Endothelial cell of hepatic sinusoid (primary cell): ENCODE measurements at regions not wholly inside any gene's neighbourhood (a gene's known extent, or its start where the extent isn't known, plus 50 kb on each side); places are given as distances from the start of the nearest gene placed in this dataset.
"Not testable (repeated sequence)": the region's sequence is repeated elsewhere in the genome, so short reads cannot be mapped to it uniquely, and the experiment has no call there.

Source experiments
- in situ Hi-C: cut with HindIII; loops from 2 replicates; pipeline ENCODE4 v1.10.0; 2017; ENCODE audit warnings: low sequenced_read_pairs

DNA sequence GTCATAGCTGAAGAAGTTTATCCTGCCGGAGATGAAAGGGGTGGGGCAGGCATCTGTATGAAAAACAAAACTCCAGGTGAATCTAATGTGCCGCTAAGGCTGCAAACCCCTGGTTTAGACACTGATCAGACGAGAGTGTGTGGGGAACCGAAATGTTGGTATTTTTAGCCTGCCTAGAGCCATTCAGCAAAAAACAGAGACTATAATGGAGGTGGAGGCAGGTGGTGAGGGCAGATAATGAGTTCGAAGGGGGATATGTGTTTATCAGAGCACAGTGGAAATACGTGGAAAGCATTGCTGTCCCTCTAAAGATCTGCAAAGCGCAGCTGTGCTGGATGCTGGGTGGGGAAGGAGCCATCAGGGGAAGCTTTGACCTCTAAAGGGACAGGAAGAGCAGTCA lies 127.5 kb upstream of the WSCD1 start:
- in situ Hi-C loops, result loop anchor here (10.0 kb wide), 1 partner anchor 182 kb away; no protein-coding TSS in a partner anchor

DNA sequence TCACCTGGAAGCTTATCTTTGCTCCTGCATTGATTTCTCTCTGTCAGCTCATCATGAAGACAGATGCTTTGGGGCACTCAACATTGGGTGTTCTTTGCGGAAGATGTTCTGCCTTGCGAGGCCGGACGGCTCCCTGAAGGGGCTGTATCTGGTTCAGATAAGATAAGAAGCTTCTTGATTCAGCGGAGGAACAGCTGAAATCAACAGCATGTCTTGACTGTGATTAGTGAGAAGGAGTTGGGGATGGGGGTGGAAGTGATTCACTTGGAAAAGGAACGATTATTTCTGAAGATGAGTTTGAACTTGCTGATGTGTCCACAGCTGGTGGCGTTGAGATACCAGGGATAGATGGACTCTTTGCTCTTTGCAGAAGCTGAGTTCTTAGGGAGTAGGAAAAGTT lies 126.9 kb upstream of the WSCD1 start:
- in situ Hi-C loops, result loop anchor here (10.0 kb wide), 1 partner anchor 182 kb away; no protein-coding TSS in a partner anchor

DNA sequence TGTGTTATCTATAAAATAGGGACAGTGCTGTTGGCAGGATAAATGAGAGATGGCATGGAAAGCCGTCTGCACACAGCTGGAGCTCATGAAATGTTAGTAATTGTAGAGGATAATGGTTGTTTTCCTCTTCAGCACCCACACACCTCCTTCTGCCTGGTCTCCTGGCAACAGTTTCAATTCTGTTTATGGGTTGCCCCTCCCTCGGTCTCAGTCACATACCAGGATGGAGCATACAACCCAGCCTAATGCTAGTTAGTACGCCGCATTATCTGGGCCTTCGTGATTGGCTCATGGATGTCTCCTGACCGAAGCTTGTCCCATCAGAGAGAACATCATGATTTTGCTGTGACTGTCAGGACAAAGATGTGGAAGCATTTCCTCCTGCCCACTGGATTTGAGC lies 126.2 kb upstream of the WSCD1 start:
- in situ Hi-C loops, result loop anchor here (10.0 kb wide), 1 partner anchor 181 kb away; no protein-coding TSS in a partner anchor

DNA sequence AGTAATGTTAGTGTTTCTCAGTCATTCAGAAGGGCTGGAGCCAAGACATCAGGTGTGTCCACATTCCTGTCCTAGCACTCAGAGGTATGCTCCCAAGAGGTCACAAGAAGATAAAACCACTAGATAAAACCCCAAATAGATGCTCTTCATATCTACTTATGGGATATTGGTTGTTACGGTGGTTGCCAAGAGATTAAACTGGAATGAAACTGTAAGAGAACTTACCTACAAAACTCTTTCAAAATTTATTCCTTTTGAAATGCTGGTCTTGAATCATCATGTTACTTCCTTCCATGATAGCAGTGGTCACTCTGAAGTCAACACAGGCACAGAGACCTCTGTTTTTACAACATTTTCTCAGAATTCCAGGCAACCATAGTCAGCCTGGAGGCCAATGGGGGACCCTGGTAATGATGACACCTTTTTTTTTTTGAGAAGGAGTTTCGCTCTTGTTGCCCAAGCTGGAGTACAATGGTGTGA lies 122.4 kb upstream of the WSCD1 start:
- in situ Hi-C loops, result loop anchor here (10.0 kb wide), 1 partner anchor 177 kb away; no protein-coding TSS in a partner anchor

DNA sequence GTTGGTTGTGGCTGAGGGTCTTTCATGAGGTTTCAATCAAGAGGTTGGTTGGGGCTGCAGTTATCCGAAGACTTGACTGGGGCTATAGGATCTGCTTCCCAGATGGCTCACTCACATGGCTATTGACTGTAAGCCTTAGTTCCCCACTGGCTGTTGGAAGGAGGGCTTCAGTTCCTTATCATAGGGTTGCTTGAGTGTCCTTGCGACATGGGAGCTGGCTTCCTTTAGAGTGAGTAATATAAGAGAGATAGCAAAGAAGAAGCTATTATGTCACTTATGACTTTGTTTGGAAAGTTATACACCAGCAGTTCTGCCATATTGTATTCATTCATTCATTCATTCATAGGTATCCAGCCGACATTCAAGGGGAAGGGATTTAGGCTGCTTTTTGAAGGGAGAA lies 121.4 kb upstream of the WSCD1 start:
- in situ Hi-C loops, result loop anchor here (10.0 kb wide), 1 partner anchor 176 kb away; no protein-coding TSS in a partner anchor

DNA sequence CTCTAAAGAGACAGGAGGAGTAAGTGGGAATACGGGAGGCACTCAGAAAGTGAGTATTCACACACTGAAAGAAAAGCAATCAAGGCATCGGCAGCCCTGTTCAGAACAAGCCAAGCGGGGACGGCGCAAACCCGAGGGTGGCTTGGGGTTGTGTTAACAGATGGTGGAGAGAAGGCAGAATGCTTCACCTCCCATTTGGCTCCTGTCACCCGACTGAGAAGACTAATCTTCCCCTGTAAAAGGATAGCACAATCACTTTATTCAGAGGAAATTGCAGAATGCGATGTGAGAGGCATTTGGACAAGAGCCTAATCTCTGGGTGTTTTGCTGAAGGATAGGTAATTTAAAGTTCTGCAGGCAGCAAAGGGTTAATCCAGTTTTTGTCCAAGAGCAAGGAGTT lies 119.3 kb upstream of the WSCD1 start:
- in situ Hi-C loops, result no loop called here

DNA sequence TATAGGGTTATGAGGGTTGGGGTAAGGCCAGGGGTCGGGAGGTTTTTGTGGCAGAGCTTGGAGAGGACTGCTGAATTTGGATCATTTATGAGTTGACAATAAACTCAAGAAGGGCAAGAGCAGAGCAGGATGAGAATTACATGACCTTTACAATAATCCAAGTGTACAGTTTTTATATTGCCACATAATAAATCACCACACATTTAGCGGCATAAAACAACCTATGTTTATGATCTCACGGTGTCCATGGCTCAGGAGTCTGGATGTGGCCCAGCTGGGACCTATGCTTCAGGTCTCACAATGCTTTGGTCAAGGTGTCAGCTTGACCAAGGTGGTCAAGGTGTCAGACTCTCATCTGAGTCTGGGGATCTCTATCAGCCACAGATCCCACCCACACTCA lies 118.3 kb upstream of the WSCD1 start:
- in situ Hi-C loops, result no loop called here

DNA sequence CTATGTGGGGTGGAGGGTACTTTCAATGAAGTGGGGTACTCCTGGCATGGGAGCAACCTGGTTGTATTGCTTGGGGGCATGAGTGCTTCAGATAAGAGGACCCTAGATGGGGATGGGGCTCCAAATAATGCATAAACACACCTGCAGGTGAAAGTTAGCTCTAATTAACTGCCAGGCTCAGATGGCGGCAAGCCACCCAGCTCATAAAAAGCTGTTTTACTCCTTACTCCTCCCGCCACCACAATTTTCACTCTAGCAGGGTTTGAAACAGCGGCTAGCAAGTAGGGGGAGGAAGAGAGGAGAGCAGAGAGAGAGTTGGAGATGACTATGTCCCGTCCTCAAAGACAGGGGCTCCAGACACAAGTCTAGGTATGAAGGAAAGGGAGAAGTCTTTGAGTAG lies 117.7 kb upstream of the WSCD1 start:
- in situ Hi-C loops, result no loop called here

DNA sequence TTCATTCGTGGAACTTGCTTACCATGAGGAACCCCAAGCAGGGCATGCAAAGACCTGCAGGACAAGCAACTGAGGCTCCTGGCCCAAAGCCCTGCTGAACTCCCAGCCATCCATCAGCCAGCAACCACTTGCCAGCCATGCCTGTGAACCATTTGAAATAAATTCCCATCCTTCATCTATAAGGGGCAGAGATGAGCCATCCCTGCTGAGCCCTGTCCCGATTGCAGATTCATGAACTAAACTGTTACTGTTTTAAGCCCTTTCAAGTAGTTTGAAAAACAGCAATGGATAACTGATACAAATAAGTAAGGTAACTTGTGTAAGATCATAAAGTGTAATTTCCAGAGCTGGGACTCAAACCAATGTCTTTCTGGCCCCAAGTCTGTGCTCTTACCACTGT lies 114.4 kb upstream of the WSCD1 start:
- in situ Hi-C loops, result no loop called here

DNA sequence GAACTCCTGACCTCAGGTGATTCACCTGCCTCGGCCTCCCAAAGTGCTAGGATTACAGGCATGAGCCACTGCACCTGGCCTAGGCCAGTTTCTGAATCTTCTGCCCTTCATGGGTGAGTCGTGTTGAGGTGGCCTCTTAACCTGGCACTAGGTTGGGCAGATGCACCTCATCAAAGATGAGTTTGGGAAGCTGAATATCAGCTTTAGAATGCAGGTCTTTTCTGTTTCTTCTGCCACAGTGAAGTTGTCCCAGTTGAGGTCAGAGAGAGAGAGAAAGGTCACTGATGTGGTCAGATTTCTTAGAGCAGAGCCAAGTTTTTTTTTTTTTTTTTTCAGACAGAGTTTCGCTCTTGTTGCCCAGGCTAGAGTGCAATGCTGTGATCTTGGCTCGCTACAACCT lies 111.3 kb upstream of the WSCD1 start:
- in situ Hi-C loops, result no loop called here

DNA sequence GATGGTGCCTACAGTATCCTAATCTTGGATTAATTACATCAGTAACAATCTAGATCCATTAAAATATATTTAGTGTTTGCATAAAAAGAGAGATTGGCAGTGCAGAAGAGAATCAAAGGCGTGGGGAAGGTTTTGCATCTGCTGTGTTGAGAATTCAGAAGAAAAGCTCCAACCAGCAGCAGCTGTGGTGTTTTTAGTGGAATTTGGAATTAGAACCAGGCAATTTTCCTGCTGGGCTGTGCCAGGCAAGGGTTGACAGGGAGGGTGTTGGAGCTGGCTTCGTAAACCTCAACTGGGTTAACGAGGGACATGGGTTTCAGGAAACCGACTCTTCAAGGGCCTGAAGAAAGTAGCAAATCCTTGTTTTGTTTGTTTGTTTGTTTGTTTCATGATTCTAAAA lies 107.8 kb upstream of the WSCD1 start:
- in situ Hi-C loops, result no loop called here

DNA sequence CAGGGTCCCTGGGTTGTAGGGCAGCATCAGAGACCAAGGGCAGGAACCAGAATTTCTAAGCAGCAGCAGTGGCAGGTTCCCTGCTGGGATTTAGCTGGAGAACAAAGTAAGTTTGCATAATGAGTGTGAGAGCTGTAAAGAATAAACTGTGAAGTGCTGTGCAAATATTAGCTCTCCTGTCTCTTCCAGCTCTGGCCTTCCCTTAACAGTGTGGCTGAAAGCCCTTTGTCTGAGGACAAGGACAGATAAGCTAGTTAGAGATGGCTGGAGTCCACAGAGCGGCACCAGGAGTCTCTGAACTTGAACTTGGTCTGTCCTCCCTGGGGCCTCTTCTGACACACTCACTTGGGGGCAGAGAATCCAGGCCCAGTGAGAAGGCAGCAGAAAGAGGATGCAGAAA lies 98.2 kb upstream of the WSCD1 start:
- in situ Hi-C loops, result no loop called here

DNA sequence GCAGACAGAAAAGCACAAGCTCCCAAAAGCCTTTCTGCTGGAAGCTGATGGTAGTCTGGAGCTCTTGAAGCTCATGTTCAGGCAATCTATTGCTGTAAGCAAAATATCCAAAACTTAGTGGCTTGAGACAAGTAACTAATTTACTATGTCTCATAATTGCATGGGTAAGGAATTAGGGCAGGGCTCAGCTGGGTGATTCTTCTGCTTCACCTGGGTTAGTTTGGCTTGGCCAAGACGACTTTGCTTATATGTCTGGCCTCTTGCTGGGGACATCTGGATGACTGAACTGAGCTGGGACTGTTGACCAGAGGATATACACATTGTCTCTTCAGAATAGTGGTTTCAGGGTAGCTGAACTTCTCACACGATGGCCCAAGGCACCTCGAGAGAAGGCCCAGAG lies 96.8 kb upstream of the WSCD1 start:
- in situ Hi-C loops, result no loop called here

DNA sequence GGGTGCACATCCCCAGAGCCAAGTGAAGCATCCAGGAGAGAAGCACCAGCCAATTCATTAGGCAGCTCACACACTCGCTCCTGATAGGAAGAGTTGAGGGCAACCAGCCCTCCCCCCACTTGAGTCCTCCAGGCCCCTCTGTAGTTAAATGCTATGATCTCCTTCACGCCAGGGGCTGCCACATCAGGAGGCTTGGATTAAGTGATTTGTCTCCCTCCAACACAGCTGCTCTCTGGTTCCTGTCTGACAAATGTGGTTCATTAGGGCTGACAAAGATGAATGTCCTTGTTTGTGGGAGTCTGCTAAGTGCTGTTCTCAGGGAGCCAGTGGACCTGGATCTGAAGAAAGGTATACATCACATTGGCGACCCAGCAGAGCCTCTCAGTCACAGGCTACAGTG lies 94.5 kb upstream of the WSCD1 start:
- in situ Hi-C loops, result no loop called here

DNA sequence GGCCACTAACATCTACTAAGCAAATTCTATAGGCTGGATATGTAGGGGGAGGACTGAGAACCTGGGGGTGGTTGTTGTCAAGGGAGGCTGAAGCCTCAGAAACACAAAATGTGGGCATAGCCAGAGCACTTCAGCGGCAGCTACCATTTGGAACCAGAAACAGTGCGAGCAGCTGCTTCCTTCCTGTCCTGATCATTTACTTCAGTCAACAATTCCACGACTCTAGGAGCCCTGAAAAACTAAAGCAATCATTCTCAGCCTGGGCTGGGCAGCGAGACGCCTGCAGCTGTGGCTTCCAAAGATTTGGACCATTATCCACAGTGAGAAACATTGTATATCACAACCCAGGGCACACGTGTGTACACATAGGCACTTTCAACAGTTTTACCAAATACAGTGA lies 93.9 kb upstream of the WSCD1 start:
- in situ Hi-C loops, result no loop called here

DNA sequence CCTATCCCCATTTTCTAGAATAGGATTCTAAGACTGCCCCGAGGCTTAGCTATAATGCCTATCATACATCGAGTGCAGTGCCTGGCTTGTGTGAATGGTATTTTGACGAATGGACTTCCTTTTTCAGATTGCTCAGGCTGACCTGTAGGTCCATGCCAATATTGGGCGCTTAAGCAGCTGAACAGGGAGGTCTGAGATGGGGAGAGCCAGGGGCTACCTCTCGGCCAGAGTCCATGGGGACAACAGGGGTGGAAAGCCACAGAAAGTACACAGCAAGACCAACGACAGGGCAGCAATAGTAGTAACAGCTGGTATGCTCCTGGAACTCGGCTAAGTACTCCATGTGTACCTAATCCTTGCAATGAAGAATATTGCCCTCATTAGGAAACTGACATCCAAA lies 91.7 kb upstream of the WSCD1 start:
- in situ Hi-C loops, result no loop called here

DNA sequence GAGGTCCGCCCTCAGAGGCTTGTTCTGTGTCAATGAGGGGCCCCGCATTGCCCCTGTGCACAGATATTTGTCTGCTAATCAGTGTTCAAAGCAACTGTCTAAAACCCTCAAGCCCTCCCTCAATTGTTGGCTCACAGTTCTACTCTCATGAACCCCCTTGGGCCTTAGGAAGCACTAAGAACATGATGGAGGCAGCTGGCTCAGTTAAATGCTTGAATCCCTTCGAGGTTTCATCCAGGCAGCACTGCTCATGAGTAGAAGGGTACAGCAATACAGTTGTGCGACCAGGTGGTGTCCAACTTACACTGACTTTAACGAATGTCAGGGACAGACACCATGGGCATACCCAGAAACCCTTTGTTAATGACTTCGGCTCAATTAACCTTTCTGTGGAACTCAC lies 89.2 kb upstream of the WSCD1 start:
- in situ Hi-C loops, result no loop called here

DNA sequence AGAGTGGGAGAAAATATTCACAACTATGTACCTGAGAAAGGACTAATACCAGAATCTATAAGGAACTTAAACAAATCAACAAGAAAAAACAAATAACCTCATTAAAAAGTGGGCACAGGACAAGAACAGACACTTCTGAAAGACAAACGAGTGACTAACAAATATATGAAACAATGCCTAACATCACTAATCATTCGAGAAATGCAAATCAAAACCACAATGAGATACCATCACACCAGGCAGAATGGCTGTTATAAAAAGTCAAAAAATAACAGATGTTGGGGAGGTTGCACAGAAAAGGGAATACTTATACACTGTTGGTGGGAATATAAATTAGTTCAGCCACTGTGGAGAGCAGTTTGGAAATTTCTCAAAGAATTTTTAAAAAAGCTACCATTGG lies 83.5 kb upstream of the WSCD1 start:
- in situ Hi-C loops, result no loop called here

DNA sequence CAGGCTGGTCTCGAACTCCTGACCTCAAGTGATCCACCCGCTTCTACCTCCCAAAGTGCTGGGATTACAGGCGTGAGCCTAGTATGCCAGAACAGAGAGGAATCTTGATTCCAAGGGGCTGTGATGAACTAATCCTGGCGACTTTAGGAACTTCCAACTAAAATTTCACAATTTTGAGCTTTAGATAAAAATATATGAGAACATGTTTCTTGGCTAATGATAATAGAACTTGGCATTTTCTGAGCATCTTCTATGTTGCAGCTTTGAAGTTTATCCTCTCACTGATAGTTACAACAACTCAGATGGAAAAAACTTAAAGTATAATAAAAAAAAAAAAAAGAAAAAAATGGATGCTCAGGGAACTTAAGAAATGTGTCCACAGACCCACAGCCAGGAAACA lies 69.8 kb upstream of the WSCD1 start:
- in situ Hi-C loops, result no loop called here

DNA sequence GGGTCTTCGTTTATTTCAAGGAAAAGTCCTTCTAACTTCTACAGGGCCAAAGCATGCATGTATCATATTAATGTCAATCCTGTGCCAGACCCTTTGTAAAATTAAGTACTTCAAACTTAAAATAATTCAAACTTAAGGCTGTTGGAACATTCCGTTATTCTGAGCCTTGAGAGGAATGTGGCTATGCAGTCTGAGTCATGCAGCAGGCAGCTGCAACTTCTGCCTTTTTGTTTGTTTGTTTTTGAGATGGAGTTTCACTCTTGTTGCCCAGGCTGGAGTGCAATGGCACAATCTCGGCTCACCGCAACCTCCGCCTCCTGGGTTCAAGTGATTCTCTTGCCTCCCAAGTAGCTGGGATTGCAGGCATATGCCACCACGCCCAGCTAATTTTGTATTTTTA lies 67.0 kb upstream of the WSCD1 start:
- in situ Hi-C loops, result not testable (repeated sequence)

DNA sequence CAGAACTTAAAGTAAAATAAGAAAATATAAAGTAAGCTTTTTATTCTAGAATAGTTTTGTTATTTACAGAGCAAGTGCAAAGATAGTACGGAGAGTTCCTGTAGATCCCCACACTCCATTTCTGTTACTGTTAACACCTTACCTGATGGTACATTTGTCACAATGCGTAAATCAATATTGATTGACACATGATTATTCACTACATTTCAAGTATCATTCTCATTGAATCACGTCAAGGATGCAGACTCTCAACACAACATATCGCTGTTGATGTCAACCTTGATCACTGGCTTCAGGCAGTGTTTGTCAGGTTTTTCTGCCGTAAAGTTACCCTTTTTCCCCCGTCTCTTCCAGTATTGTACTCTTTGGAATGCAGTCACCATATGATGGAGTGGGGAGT lies 64.2 kb upstream of the WSCD1 start:
- in situ Hi-C loops, result no loop called here

DNA sequence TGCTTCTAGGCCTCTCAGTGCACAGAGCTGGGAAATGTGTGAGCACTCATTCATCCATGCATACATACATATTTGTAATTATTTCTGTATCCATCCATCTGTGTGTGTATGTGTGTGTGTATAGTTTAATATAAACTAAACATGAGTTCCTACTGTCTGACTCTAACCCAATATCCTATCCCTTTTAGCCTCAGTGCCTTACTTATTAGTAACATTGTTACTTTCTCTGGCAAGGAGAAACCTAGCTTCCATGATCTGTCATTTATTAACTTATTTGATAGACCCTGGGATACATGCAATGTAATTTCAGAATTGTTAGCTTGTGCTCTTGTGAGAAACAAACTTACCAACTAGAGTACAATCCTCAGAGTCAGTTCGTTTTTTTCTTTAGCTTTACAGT lies 59.0 kb upstream of the WSCD1 start:
- in situ Hi-C loops, result no loop called here

DNA sequence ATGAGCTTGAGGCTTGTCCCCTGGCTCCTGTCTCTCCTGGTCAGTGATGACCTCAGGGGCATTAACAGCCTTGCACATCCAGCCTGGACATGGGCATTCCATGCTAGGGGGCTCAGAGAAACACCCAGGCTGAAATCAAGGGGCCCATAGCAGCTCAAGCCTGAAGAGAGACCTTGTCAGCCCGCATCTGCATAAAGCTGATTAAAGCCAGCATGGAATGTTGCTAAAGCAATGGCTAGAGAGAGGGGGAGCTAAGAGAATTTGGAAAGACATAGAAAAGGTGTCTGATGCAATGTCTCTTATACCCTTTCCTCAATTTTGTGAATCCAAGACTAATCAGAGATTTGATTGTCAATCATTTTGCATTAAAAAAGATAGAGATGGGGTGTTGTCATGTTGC lies 51.4 kb upstream of the WSCD1 start:
- in situ Hi-C loops, result no loop called here

DNA sequence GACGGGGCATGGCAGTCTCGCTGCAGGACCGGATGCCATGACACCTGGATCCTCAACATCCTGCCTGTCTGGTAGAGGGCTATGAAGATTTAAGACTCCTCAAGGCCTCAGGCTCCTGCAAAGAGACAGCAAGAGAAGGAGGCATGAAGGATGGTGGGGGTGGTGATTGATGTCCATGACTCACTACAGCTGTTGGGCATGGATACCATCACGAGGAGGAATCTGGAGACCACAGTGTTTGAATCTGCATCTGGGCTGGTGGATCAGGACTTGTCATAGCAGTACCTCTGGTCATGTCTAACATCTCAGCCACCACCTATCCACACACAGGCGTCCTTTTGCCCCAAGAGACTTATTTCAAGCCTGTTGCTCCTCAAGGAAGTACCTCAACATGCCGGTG lies 50.2 kb upstream of the WSCD1 start:
- in situ Hi-C loops, result no loop called here
